ENCODE measurements at regions not wholly inside any gene's neighbourhood (a gene's known extent, or its start where the extent isn't known, plus 50 kb on each side); places are given as distances from the start of the nearest gene placed in this dataset.

DNA sequence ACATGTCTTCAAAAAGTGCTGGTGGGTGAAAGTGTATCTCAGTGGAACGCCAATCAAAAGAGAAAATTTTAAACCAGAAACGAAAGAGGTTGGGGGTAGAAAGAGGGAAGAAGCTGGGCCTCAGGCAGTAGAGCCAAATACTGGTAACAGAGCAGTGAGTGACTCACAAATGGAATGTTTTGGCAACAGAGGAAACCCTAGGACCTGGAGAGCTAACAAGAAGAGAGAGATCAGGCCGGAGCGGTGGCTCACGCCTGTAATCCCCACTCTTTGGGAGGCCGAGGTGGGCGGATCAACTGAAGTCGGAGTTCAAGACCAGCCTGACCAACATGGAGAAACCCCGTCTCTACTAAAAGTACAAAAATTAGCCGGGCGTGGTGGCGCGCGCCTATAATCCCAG is 450.8 kb upstream of the NAALADL2 start:
- no peak for DNase-seq

- DNase-seq = peak in 1 of 2 experiments; percentile 28
Observed at GRCh38 chr3:174409086-174409743, 449.9 kb upstream of the NAALADL2 start.

DNA sequence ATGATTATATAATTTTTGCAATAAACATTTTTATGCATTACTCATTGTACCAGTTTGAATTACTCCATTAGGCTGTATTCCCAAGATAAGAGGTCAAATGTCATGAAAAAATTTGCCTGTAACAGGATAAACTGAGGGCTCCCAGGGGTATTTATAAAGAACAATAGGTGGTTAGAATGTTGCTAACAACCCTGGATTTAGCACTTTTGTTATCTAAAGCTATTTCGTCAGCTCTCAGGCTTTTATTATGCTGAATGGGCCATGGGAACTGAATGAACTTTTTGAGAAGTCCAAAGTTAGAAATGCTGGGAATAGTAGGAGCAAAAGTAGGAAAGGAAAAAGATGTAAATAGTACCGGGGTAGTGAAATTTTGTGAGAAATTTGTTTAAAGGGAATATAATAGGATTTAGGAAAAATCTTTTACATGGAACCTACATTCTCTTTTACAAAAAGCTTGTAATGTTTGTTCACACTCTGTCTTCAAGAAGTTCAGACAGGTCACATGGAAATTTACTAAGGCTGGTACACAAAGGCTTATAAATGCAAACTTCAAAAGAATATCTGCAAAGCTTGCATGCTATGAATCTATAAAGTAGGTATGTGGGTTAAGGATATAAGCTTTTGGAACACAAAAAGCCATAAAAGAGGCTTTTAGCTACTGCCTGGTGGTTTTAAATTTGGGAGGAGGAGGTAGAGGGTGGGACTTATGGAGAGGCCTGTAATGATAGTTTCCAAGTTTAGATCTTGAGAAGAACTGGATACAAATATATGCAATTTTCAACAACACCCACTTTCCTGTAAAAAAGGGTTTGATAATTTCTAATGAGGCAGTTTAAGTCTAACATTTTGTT is 445.8 kb upstream of the NAALADL2 start:
- DNase-seq = no peak

- DNase-seq = no peak
Observed at GRCh38 chr3:174414902-174415301, 444.2 kb upstream of the NAALADL2 start.

DNA sequence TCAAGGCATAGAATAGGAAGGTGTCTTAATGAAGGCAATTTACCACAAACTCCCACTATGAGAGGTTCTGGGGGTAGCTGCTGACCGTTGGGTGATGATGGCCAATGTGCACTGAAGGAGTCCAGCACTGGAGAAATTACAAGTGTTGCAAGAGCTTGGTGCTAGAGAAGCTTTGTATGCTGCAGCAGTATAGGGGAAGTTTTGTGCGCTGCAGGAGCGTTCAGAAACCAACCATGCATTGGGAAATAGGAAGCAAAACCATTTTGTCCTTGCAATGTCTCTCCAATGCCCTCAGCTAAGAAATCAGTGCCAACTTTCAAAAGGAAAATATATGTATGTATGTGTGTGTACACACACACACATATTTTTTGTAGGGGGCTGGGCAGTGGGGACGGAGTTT is 441.6 kb upstream of the NAALADL2 start:
- DNase-seq = no peak

DNA sequence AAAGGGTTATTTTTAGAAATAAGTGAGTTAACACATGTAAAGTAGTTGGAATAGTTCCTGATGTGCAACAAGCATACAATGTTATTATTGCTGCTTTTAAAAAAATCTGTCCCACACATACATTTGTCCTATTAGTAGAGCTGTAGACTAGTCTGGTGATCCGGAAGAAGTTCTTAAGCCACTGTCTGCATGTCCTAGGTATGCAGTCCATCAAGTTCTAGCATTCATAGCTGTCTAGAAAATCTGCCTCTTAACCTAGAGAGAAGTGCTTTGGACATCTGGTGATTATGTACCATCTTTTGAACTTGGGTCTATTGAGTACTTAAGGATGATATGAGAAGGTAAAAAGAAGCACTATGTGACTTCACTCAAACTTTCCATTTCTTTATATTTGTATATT is 439.9 kb upstream of the NAALADL2 start:
- DNase-seq = no peak

DNA sequence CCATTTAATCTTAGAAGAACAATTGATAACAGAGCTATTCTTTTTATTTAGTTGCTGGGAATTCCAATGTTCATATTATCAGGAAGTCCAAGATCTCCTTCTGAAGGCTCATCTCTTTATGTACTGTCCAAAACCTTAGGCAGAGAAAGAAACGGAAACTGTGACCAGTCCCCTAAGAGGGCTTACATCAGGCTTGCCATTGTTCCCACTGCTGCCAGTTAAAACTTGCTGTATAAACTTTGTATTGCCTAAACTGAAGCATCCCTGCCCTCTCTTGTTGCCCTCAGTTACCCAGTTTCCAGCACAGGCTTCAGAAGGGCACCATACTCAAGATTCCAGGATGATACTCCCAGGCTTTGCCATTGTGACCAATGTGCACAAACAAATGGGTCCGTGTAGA is 435.2 kb upstream of the NAALADL2 start:
- no peak for DNase-seq

- no peak for DNase-seq
Observed at GRCh38 chr3:174424656-174425055, 434.5 kb upstream of the NAALADL2 start.

- DNase-seq = no peak
Observed at GRCh38 chr3:174425422-174425821, 433.7 kb upstream of the NAALADL2 start.

DNA sequence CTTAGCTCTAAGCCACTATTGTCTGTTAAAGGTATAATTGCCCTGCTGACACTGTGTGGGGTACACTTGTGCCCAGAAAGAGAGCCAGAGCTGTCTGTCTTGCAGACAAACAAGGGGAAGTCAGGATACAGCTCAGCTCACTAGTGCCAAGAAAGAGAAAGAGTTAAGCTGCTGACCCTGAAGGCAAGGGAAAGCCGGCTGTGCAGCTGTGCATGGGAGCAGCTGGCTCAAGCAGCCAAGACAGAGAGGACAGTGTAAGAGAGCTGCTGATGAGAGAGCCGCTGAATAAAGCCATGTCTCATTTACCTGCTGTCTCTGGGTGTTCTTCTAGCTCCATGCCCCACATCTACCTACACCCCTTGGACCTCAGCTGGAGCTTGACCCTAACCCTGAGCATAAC is 428.1 kb upstream of the NAALADL2 start:
- no peak for DNase-seq

DNA sequence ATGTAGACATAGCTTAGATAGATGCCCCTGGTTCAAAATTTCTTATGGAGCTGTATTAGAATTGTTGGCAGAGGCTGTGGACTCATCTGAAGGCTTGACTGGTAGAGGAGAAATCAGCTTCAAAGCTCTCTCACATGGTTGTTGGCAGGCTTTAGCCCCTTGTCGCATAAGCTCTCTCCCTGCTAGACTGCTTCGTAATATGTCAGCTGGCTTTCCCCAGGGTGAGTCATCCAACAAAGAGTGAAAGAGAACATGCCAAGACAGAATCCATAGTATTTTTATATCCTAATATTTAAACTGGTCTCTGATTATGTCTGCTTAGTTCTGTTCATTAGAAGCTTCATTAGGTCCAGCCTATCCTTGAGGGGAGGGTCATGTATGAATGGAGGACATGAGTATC is 427.4 kb upstream of the NAALADL2 start:
- no peak for DNase-seq

DNA sequence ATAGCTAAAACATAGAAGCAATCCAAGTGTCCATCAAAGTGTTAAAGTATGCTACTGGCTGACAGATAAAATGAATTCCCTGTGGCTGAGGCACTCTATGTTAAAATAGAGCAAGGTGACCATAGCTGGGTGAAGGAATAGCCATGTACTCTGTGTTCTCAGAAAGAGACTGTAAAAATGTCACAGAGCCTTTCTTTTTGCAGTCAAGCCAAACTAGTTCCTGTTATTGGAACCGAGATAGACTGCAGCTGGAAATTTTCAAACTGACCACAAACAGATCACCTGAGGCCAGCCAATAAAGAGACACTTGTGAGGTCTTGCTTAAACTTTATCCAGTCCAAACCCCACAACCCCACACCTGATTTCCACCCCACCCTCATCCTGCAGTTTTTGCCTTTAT is 422.8 kb upstream of the NAALADL2 start:
- no peak for DNase-seq

- no peak for DNase-seq
Observed at GRCh38 chr3:174438501-174439145, 420.5 kb upstream of the NAALADL2 start.

GRCh38 chr3:174439331-174440252 is 419.5 kb upstream of the NAALADL2 start:
- peak; percentile 69 to 93 for DNase-seq

DNA sequence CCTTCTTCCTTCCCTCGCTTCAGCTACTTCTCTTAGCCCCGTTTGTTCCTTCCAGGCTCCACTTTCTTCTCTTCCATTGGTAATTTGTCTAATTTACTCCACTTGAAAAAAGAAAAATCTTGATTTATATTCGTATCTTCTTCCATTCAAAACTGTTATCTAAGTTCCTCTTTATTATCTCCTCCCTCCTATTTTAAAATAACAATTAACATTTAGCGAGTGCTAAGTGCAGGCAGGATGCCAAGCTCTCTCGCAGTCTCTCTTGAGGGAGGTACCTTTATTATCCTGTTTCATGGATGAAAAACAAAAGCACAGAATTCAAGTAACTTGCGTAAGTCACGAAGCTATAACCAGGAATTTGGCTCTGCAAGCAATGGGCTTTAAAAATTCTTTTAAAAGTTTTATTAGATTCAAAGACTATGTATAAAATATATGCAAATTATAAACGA is 418.9 kb upstream of the NAALADL2 start:
- DNase-seq = peak; percentile 46 to 84

GRCh38 chr3:174440741-174441587 is 418.2 kb upstream of the NAALADL2 start:
- DNase-seq = peak; percentile 95 to 98

DNA sequence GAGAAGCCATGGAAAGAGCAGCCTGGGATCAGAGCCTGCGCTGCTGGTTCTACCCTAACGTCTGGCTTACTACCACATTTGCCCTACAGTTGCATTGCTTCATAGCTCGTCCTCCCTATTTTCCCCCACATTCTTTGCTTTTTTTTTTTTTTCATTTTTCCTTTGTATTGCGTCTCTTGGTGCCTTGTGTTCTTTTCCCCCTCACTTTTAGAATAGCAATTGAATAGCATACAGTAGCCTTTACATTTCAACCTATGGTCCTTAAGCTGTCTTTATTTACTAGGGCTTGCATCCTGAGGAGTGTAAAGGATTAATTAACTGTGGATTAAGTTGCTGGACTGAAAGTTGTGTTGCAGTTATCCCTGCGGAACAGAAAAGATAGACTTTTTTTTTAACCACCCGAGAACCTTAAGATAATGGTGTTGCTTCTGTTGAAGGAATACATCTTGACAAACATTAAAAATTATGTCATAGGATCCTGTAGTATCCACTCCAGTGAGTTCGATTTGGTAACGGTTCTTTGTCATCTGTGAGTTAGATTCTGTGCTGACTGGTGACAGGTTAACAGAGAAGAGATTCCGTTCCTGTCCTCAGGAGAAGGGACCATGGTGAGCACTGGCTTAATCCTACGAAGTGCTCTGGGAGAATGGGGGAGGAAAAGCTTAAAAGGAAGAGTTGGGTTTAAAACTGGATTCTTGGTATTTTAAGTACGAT is 417.4 kb upstream of the NAALADL2 start:
- peak in 1 of 2 experiments; percentile 66 for DNase-seq

- no peak for DNase-seq
Observed at GRCh38 chr3:174442302-174442682, 416.8 kb upstream of the NAALADL2 start.

DNA sequence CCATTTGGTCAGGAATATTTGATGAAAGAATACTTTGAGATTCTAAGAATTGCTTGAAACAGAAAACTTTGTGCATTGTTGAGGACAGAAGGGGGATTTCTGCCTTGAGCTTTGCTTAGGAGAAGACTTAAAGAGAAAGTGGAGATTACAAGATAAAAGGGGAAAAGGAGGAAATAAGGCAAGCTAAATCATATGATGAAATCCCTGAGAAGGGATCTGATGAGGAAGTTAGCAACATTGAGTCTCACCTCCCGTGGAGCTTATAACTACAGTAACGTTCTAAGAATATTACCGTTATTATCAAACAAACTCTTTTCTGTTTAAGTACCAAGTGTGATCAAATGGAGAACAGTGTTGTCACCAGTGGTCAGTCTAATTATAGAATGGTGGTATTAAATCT is 414.7 kb upstream of the NAALADL2 start:
- DNase-seq = no peak

GRCh38 chr3:174457758-174458157 is 401.4 kb upstream of the NAALADL2 start:
- no peak for DNase-seq

DNA sequence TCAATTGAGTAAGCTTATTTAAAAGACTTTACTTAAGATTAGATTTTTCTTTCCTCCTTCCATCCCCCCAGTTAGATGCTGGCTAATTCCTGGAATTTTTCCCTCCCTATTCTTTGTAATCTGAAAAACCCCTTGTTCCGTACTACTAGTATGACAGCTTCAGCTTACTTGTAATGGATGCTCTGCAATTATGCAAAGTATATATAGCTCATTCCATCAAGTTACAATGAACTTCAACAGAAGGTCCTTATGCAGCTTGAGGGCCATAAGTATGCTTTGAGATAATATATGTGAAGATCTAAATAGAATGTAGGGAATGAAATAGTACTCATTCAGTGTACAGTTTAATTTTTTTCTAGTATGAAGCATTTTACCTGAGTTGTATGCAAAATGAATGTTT is 398.3 kb upstream of the NAALADL2 start:
- no peak for DNase-seq

Data from NCI-H2081 (cell line).